ENCODE measurements at regions not wholly inside any gene's neighbourhood (a gene's known extent, or its start where the extent isn't known, plus 50 kb on each side); places are given as distances from the start of the nearest gene placed in this dataset.

DNA sequence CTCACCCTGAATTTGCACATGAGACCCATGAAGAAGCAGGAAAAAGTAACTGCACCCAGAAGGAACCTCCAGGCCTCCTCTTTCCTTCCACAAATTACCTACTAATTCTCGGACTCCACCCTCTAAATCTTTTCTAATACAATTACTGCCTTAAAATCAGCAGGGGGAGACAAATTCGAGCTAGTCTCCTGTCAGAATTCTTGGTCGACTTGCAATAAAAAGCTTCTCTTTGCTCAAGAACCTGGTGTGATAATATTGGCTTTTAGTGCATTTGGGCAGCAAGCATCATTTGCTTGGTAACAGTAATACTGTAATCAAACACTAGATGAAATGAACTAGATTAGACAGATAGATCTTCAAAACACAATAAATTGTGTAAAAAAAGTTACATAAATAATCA lies 281.9 kb downstream of the RAP2B start:
- CTCF ChIA-PET = interaction anchor here (1.3 to 1.4 kb wide), 2 partner anchors 401 to 527 kb away, joined by 5 to 7 read pairs; no protein-coding TSS in a partner anchor
- no peak for DNase-seq (ENCODE audit: low read depth, low spot score)
- TF ChIP-seq CEBPB (IDR thresholded peaks at IDR 0.05; ENCODE audit: borderline replicate concordance in 1 of 2, low read depth in 2 of 2, low read length in 2 of 2) (no peak), RAD21 (IDR thresholded peaks at IDR 0.05; ENCODE audit: insufficient read depth, low read depth, low read length) (peak; percentile 54), RFX5 (IDR thresholded peaks at IDR 0.05; ENCODE audit: low read depth, low read length) (no peak), SREBF1 (IDR thresholded peaks at IDR 0.05; ENCODE audit: low read length) (no peak), CHD2 (IDR thresholded peaks at IDR 0.05; ENCODE audit: borderline replicate concordance, low read depth, low read length) (no peak), SMC3 (IDR thresholded peaks at IDR 0.05; ENCODE audit: borderline replicate concordance, low read length) (peak; percentile 29; the same call in 1 of the 2 replicates), HDGF (IDR thresholded peaks at IDR 0.05) (no peak), SUZ12 (IDR thresholded peaks at IDR 0.05; ENCODE audit: unreplicated experiment) (no peak), PML (IDR thresholded peaks at IDR 0.05; ENCODE audit: low read length) (no peak), STAT3 (IDR thresholded peaks at IDR 0.05; ENCODE audit: low read depth, low read length) (no peak), BCL11A (IDR thresholded peaks at IDR 0.05; ENCODE audit: low read depth, low read length) (no peak), HCFC1 (IDR thresholded peaks at IDR 0.05; ENCODE audit: low read length) (no peak), BRCA1 (IDR thresholded peaks at IDR 0.05; ENCODE audit: low read depth, low read length) (no peak), HDAC6 (IDR thresholded peaks at IDR 0.05; ENCODE audit: unreplicated experiment) (no peak)
- TF ChIP-seq, protein P1, sequence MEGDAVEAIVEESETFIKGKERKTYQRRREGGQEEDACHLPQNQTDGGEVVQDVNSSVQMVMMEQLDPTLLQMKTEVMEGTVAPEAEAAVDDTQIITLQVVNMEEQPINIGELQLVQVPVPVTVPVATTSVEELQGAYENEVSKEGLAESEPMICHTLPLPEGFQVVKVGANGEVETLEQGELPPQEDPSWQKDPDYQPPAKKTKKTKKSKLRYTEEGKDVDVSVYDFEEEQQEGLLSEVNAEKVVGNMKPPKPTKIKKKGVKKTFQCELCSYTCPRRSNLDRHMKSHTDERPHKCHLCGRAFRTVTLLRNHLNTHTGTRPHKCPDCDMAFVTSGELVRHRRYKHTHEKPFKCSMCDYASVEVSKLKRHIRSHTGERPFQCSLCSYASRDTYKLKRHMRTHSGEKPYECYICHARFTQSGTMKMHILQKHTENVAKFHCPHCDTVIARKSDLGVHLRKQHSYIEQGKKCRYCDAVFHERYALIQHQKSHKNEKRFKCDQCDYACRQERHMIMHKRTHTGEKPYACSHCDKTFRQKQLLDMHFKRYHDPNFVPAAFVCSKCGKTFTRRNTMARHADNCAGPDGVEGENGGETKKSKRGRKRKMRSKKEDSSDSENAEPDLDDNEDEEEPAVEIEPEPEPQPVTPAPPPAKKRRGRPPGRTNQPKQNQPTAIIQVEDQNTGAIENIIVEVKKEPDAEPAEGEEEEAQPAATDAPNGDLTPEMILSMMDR (IDR thresholded peaks at IDR 0.05 in 2 of 3, conservative IDR thresholded peaks at IDR 0.05 in 1 of 3; ENCODE audit: control insufficient read depth in 2 of 3, extremely low read depth in 1 of 3, insufficient read depth in 1 of 3, low read depth in 3 of 3, low read length in 3 of 3) = peak in 2 of 3 experiments; percentile 22 to 25; a peak in 2 of 6 replicates
- TF ChIP-seq, protein P2, sequence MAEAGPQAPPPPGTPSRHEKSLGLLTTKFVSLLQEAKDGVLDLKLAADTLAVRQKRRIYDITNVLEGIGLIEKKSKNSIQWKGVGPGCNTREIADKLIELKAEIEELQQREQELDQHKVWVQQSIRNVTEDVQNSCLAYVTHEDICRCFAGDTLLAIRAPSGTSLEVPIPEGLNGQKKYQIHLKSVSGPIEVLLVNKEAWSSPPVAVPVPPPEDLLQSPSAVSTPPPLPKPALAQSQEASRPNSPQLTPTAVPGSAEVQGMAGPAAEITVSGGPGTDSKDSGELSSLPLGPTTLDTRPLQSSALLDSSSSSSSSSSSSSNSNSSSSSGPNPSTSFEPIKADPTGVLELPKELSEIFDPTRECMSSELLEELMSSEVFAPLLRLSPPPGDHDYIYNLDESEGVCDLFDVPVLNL (IDR thresholded peaks at IDR 0.05; ENCODE audit: low read depth, low read length) = no peak
- TF ChIP-seq, protein P3, sequence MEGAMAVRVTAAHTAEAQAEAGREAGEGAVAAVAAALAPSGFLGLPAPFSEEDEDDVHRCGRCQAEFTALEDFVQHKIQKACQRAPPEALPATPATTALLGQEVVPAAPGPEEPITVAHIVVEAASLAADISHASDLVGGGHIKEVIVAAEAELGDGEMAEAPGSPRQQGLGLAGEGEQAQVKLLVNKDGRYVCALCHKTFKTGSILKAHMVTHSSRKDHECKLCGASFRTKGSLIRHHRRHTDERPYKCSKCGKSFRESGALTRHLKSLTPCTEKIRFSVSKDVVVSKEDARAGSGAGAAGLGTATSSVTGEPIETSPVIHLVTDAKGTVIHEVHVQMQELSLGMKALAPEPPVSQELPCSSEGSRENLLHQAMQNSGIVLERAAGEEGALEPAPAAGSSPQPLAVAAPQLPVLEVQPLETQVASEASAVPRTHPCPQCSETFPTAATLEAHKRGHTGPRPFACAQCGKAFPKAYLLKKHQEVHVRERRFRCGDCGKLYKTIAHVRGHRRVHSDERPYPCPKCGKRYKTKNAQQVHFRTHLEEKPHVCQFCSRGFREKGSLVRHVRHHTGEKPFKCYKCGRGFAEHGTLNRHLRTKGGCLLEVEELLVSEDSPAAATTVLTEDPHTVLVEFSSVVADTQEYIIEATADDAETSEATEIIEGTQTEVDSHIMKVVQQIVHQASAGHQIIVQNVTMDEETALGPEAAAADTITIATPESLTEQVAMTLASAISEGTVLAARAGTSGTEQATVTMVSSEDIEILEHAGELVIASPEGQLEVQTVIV (IDR thresholded peaks at IDR 0.05; ENCODE audit: borderline replicate concordance, partially characterized antibody) = no peak
- SMC1A ChIA-PET (ENCODE audit: uncharacterized antibody, unreplicated experiment) = interaction anchor here (0.7 to 1.3 kb wide), 3 partner anchors 39 to 527 kb away, joined by 3 to 4 read pairs (median 4); no protein-coding TSS in a partner anchor
- POLR2A ChIA-PET = no interaction called here
- no peaks in the 10 kb centered on the region for H3K9me3 ChIP-seq (replicated peaks; ENCODE audit: control insufficient read depth, insufficient read depth, low read length)
- intact Hi-C loops (cut with micrococcal nuclease; ENCODE audit: unreplicated experiment) (no loop called here), in situ Hi-C loops (cut with MboI) (no loop called here)
- no peaks in the 10 kb centered on the region for H4K20me1 ChIP-seq (ENCODE audit: control insufficient read depth, insufficient read depth)
- no peak overlapping the region for H3K4me3 ChIP-seq
- H3K27ac ChIP-seq (ENCODE audit: control insufficient read depth, insufficient read depth) = no peak overlapping the region
- no peaks in the 10 kb centered on the region for H3K36me3 ChIP-seq (ENCODE audit: control insufficient read depth in 2 of 2, insufficient read depth in 2 of 2, low read length in 1 of 2)
- no peaks in the 10 kb centered on the region for H3K79me2 ChIP-seq (ENCODE audit: control insufficient read depth, insufficient read depth, low read length)
- H3K27me3 ChIP-seq (replicated peaks in 1 of 2; ENCODE audit: control insufficient read depth in 2 of 2, insufficient read depth in 2 of 2, low read length in 1 of 2) = no peaks in the 10 kb centered on the region
- WGBS (ENCODE audit: insufficient coverage, insufficient replicate concordance, low lambda C conversion rate, missing lambda C conversion rate) = 15% methylated on average over 3 of the region's 3 CpGs
- H3K4me2 ChIP-seq (ENCODE audit: control insufficient read depth, insufficient read depth) = no peak overlapping the region
- no TSS peak for BruUV-seq (replicated peaks)
- peak; percentile 22; the same call in 1 of the 3 replicates for ATAC-seq
- no peak overlapping the region for H3K9ac ChIP-seq (ENCODE audit: control insufficient read depth, insufficient read depth, low read length)
- no peaks in the 10 kb centered on the region for H3K4me1 ChIP-seq (ENCODE audit: control insufficient read depth, insufficient read depth, low read length)
- FAIRE-seq = no peak
- RAD21 ChIA-PET (ENCODE audit: unreplicated experiment) = interaction anchor here (0.8 to 1.0 kb wide), 2 partner anchors 53 to 526 kb away, joined by 3 read pairs; no protein-coding TSS in a partner anchor
- no peak overlapping the region for H2AFZ ChIP-seq (ENCODE audit: control insufficient read depth, low read depth, low read length)

Data from GM12878 (cell line).